ENCODE measurements at regions not wholly inside any gene's neighbourhood (a gene's known extent, or its start where the extent isn't known, plus 50 kb on each side); places are given as distances from the start of the nearest gene placed in this dataset.

- H3K4me3 Mint-ChIP-seq: no peak overlapping the region
- 0 out of 2 replicates have a peak, but pooled peaks cover 4% of the 10 kb centered on the region for H3K4me1 Mint-ChIP-seq
- H3K27me3 Mint-ChIP-seq (ENCODE audit: low read depth): no peaks in the 10 kb centered on the region
- H3K36me3 Mint-ChIP-seq: no peaks in the 10 kb centered on the region
- POLR2A ChIA-PET: no interaction called here
- DNase-seq (ENCODE audit: low spot score): no peak
- H3K9me3 Mint-ChIP-seq: no peaks in the 10 kb centered on the region
- CTCF ChIA-PET: no interaction called here
- TF ChIP-seq FOXP4 (CRISPR knock-in tag; IDR thresholded peaks at IDR 0.05): no peak
- no peak for TF ChIP-seq AFF4 (CRISPR knock-in tag; IDR thresholded peaks at IDR 0.05; ENCODE audit: borderline replicate concordance)
- TF ChIP-seq SOX15 (CRISPR knock-in tag; IDR thresholded peaks at IDR 0.05): no peak
- no peak for TF ChIP-seq SMAD4 (CRISPR knock-in tag; IDR thresholded peaks at IDR 0.05)
- no peak overlapping the region for H3K27ac Mint-ChIP-seq
- no peak for ATAC-seq
Observed at GRCh38 chr5:155455791-155456514, 442.4 kb downstream of the KIF4B start.

GRCh38 chr5:155459889-155460500 is 446.4 kb downstream of the KIF4B start:
- Mint-ChIP-seq H3K9me3 (peaks cover 8% of the 10 kb centered on the region), H3K27ac (no peak overlapping the region), H3K27me3 (ENCODE audit: low read depth) (no peaks in the 10 kb centered on the region), H3K4me1 (0 out of 2 replicates have a peak, but pooled peaks cover 4% of the 10 kb centered on the region), H3K4me3 (no peak overlapping the region), H3K36me3 (peaks cover 3% of the 10 kb centered on the region)
- ChIA-PET CTCF (no interaction called here), POLR2A (no interaction called here)
- no peak for DNase-seq (ENCODE audit: low spot score)
- no peak for ATAC-seq
- TF ChIP-seq ZSCAN18 (CRISPR knock-in tag; IDR thresholded peaks at IDR 0.05): no peak
- no peak for TF ChIP-seq AFF4 (CRISPR knock-in tag; IDR thresholded peaks at IDR 0.05; ENCODE audit: borderline replicate concordance)
- TF ChIP-seq ZNF219 (CRISPR knock-in tag; IDR thresholded peaks at IDR 0.05; ENCODE audit: borderline replicate concordance): no peak
- no peak for TF ChIP-seq FOXP4 (CRISPR knock-in tag; IDR thresholded peaks at IDR 0.05)
- no peak for TF ChIP-seq ZNF532 (CRISPR knock-in tag; IDR thresholded peaks at IDR 0.05; ENCODE audit: borderline replicate concordance)
- no peak for TF ChIP-seq ZNF671 (CRISPR knock-in tag; IDR thresholded peaks at IDR 0.05)
- no peak for TF ChIP-seq RORB (CRISPR knock-in tag; IDR thresholded peaks at IDR 0.05)
- no peak for TF ChIP-seq SOX15 (CRISPR knock-in tag; IDR thresholded peaks at IDR 0.05)
- no peak for TF ChIP-seq CREB1 (CRISPR knock-in tag; IDR thresholded peaks at IDR 0.05)
- TF ChIP-seq ATF6 (CRISPR knock-in tag; IDR thresholded peaks at IDR 0.05): no peak
